ENCODE measurements at regions not wholly inside any gene's neighbourhood (a gene's known extent, or its start where the extent isn't known, plus 50 kb on each side); places are given as distances from the start of the nearest gene placed in this dataset.

GRCh38 chr6:101230866-101231265, 162.6 kb upstream of the GRIK2 start:
- DNase-seq, result no peak

DNA sequence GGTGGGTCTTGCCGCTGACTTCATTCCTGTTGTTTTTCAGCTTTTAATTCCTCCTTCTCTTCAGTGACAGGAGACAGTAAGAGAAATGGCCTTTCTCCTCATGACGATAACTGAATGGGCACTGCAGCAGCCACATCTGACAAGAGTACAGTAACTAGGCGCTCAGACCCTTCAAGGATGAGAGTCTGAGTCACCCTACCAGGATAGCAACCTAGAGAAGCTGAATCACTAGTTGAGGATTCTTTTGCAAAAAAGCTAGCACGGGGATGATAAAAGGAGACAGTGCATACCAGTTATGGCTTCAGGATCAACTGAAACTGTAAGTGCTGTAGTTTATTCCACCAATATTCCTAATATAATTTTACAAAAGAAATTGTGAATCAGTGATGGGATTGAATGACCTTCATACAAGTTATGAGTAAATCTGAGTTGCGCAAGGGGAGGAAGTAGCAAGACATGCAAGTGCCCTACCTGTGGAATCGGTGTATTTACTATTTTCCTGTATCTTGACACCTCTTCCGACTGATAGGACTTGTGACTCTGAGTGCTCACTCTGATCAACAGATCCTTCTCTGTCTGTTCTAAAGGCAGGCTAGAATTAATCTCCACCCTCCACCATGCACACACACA, 161.8 kb upstream of the GRIK2 start:
- DNase-seq, result no peak

DNA sequence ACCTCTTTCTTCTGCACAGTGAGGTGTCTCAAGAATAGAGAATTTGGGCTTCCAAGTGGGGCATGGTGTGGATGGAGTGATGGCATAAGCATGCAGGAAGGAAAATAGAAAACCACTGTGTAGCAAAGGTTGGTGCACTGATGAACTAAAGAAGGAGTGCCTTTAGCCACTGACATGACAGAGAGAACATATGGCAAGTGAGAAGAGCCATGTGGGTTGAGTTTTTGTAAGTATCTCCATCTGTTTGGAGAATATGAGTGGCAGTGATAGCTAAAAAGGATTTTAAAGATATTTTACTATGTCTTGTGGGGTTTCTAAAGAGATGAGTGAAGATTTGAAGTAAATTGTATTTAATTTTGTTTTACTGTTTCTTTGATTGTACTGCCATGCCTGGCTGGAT, 160.5 kb upstream of the GRIK2 start:
- DNase-seq, result no peak

- no peak for DNase-seq
These were observed 156.8 kb upstream of the GRIK2 start for GRCh38 chr6:101236709-101237108.

- no peak for DNase-seq
These were observed 152.1 kb upstream of the GRIK2 start for GRCh38 chr6:101241442-101241841.

GRCh38 chr6:101249470-101249869, 144.0 kb upstream of the GRIK2 start:
- no peak for DNase-seq

GRCh38 chr6:101257163-101257562, 136.3 kb upstream of the GRIK2 start:
- no peak for DNase-seq

GRCh38 chr6:101259505-101259904, 134.0 kb upstream of the GRIK2 start:
- DNase-seq, result no peak

GRCh38 chr6:101263596-101263995, 129.9 kb upstream of the GRIK2 start:
- DNase-seq, result no peak

GRCh38 chr6:101266063-101266462, 127.4 kb upstream of the GRIK2 start:
- no peak for DNase-seq

- no peak for DNase-seq
These were observed 125.0 kb upstream of the GRIK2 start for GRCh38 chr6:101268541-101268940.

DNA sequence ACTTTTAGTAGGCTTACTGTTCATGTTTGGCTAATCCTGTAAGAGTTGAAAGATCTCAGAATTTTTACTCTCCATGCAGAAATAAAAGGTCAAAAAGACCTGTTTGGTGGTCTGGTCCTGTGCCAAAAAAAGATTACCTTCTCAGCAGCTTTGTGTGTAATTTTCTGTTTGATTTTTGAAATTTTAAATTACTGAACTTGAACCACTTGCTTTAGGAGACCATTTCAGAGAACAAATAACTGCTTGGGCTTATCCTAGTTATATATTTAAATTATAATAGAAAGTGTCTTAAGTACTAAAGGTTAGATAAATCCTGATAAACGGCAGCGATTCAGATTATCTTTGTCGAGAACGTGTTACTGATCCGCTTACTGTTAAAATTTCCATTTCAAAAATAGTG, 118.3 kb upstream of the GRIK2 start:
- DNase-seq, result no peak

DNA sequence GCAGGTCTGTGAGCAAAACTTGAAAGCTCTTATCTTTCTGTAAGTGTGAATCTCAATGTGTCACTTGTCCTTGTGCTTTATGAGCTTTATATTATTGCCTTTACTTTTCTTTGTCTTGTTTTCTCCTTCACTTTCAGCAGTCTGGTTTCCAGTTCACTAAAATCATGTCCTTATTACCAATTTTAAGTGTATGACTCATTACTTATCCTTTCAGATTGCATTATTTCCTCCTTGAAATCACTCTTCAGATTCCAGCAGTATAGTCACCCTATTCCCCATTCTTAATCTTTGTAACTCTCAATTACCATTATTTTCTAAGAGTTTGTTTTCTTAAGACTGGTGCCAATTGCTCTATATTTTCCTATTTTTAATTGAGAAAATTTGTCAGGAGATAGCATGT, 117.4 kb upstream of the GRIK2 start:
- no peak for DNase-seq

DNA sequence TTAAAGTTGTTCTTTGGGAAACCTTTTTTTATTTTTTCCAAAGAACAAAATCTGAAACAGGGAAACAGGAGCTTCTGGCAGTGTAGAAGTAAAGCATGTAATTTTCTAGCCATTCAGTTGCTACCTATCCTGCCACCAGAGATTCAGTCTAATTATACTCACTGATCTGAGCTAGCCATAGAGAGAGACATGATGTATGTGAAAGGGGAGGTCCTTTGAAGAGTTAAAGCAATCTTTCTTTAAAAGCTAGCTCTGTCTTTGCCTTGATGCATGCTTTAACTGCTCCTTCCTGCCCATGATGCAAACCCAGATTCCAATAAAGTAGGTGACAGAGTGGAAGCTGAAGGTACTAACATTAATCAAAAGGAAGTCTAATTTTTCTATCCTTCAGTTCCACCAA, 114.1 kb upstream of the GRIK2 start:
- no peak for DNase-seq

DNA sequence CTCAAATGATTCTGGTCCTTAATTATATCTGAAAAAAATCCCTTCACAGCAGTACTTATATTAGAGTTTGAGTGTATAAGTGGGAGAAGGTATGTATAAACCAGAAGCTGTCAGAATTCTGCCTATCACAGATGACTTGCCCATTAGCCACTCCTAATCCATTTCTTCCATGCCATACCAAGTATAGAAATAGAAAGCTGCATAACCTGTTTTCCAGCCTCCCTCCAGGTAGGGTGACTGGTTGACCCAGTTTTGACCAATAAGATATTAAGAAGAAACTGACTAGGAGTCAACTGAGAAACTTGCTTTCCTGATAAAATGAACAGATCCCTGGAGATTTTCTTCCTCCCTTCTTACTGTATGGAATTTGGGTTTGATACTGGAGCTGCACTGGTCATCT, 112.2 kb upstream of the GRIK2 start:
- DNase-seq, result no peak

GRCh38 chr6:101284131-101284530, 109.4 kb upstream of the GRIK2 start:
- DNase-seq, result no peak

DNA sequence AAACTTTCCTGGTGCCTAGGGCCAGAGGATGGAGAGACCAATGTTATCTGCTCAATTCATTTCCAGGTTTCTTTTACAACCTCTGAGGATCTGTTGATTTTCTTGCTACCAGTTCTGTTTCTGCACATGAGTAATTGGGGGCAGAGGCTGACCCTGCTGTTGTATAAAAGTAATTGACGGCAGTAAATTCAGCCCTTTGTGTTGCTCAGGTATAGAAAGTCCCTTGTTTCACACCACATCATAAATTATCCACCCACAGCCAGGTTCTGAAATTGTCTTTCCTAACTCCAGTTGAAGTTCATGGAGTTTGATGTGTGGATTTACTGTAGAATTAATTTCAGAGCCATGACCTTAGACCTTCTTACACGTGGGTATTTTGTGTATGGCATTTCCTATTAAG, 107.4 kb upstream of the GRIK2 start:
- no peak for DNase-seq

DNA sequence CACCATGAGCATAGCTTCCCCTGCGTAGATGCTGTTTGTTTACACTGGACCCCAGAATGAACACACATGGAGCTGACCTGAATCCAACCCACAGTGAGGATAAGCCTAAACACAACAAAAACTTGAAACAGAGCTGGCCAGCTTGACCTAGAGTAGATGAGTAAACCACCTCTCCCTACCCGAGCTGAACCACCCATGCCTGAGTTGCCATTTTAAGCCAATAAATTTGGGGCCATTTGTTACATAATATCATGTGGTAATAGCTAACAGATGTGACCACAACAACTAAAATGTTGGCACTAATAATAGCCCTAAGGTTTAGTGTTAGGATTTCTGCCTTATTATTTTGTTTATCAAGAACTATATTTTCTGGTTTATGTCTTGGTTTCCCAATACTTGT, 103.2 kb upstream of the GRIK2 start:
- no peak for DNase-seq

GRCh38 chr6:101294051-101294638, 99.4 kb upstream of the GRIK2 start:
- no peak for DNase-seq

GRCh38 chr6:101294676-101295075, 98.8 kb upstream of the GRIK2 start:
- no peak for DNase-seq

DNA sequence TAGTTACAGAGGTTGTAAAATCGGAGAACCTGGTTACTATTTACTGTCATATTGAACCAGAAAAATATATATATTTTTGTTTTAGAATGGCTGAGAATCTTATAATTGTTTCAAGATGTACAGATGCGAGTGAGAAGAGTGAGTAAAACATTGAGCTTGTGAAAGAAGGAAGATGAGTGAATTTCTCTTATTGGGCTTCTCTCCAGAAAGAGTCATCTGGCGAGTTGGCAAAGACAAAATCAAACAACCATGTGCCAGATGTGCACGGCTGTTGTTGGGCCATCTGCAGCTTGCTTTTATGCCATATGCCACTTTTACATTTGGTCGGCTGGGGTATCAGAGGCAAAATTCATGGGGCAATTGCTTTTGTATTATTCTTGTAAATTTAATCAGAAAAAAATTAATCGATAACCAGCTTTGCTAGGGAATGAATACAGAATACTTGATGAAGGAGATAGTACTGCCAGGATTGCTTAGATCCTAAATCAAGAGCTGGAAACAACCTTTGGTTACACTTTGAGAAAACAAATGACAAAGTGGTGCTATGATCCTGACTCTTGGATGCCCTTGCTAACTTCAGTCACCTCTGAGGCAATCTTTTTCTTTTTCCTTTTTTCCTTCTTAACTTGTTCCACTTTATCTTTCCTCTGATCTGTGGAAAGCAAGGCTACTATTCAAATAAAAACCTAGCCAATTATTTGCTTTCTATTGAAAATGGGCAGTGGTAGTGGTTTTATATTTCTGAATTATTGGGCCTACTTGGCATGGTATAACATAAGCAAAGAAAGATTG, 97.1 kb upstream of the GRIK2 start:
- DNase-seq, result no peak

DNA sequence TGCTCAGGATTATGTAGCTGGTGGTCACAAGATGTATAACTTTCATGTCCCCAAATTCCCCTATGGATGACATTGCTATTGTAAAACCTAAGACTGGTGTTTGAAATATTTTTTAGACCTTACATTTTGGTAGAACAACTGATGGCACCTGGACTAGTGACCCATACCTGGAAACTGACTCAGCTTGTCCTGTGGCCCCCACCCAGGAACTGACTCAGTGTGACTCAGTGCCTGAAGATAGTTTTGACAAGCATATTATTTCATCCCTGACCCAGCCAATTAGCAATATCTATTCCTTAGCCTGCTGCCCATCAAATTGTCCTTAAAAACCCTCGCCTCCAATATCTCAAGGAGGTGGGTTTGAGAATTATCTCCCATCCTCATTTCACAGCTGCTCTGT, 90.9 kb upstream of the GRIK2 start:
- DNase-seq, result no peak

GRCh38 chr6:101303495-101303894, 90.0 kb upstream of the GRIK2 start:
- no peak for DNase-seq

DNA sequence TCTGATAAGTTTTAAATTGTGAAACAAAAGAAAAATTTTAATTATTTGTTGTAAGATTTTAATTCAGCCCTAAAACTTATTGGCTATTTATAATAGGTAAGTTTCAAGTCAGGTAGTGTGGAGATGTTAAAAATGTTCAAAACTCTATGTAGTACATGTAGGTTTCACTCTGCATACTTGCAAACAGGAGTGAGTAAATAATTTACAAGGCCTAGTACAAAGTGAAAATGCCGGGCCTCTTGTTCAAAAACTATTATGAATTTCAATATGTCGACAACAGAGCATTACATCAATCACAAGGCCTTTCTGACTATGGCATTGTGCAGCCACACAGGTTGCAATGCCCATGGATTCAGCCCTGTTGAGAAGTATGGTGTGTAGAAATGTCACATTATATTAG, 80.9 kb upstream of the GRIK2 start:
- no peak for DNase-seq

GRCh38 chr6:101322921-101323320, 70.6 kb upstream of the GRIK2 start:
- no peak for DNase-seq
